HG03432 (cell line): ENCODE measurements at regions not wholly inside any gene's neighbourhood (a gene's known extent, or its start where the extent isn't known, plus 50 kb on each side); places are given as distances from the start of the nearest gene placed in this dataset.
"Not testable (repeated sequence)": the region's sequence is repeated elsewhere in the genome, so short reads cannot be mapped to it uniquely, and the experiment has no call there.

Source experiments
- ATAC-seq: cut with Tn5 transposase; IDR thresholded peaks from one replicate; pipeline ENCODE4 v1.9.1; 2021; ENCODE audit warnings: mild to moderate bottlenecking, moderate library complexity; ENCODE audit not compliant: unreplicated experiment

DNA sequence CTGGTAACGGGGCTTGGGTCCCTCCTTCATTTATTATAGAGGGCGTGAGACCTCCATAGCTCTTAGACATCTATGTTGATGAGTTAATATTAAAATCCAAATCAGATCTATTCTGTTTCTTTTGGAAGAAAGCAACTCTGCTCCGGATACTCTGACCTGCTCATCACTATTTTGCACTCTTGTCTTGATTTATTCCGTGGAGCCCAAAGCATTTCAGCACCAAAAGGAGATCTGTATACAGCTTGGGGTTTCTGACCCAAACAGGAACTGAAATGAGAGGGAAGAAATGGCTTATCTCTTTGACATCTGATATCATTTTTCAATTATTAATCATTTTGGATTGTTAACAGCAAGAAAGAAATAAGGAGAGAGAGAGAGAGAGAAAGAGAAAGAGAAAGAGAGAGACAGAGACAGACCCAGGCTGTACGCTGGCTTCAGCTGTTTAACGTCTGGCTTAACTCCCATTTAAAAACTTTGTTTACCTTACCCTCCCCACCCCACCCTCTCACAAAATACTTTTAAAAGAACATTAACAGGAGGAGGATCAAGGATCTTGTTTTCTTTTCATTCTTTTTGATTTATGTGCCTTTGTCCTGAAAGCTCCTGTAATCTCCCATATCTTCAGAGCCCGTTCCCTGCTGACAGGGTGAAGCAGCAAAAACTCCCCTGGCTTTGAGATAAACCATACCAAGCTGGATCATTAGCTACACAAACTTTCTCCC lies 231.4 kb upstream of the TUT7 start:
- no peak for ATAC-seq

GRCh38 chr9:86580688-86581087 lies 226.5 kb upstream of the TUT7 start:
- ATAC-seq = no peak

DNA sequence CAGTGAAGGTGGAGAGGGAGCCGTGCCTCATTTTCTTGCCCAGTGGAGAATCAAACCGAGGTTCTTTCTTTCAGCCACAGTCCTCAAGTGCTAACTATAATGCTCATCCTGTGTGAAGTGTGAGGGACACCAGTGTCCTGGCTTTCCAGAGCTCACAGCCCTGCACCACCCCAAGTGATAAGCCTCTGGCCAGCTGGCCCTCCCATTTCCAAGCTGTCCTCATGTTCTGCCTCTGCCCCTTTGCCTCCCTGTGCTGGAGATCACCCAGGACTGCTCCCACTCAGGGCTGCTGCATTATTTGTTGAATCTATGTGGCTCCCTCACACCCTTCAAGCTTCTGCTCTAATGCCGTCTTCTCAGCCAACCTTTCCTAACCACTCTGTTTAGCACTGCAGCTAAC lies 224.5 kb upstream of the TUT7 start:
- ATAC-seq = no peak

GRCh38 chr9:86577420-86578333 lies 223.5 kb upstream of the TUT7 start:
- no peak for ATAC-seq

- ATAC-seq = peak; percentile 54
Measured at GRCh38 chr9:86575825-86576525, 221.8 kb upstream of the TUT7 start.

DNA sequence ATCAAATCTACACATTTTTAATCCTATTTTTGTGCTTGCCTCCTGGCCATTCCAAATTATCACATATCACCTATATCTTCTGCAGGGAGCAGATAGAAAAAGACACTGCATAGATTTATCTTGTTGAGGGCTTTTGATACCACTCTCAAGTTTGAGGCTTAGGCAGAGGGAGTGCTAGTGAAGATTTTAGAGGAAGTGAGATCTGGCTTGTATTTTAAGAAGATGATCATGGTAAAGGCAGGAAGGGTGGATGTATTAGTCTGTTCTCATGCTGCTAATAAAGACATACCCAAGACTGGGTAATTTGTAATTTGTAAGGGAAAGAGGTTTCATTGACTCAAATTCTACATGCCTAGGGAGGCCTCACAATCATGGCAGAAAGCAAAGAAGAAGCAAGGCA lies 220.9 kb upstream of the TUT7 start:
- peak; percentile 39 for ATAC-seq

DNA sequence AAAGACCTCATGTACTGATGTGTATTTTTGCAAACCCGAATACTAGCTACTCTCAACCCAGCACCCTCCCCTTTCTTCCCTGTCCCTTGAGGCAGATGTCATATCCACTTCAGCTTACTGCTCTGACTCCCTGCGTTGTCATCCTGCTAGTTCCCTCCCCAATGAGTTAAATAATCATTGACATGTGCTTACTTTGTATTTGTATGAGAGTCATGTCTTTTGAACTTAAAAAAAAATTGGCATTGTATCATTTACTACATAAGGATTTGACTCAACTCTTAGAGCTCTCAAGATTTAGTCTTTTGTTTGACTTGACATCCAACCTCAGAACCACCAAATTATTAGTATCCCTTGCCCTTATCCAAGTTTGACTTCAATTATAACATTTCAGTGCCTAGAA lies 219.7 kb upstream of the TUT7 start:
- no peak for ATAC-seq

DNA sequence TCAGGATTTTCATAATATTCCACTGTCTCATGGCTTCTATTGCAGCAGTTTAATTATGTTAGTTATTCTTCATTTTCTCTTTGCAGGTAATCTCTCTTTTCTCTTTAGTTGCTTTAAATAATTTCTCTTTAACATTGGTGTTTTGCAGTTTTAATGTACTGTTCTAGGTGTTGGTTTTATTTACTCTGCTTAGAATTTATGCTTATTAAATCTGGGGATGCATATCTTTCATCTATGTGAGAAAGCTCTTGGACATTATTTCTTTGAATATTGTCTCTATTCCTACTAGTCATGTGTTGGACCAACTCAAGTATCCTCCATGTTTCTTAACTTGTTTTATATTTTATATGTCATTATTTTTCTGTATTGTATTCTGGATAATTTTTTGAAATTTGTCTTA lies 218.7 kb upstream of the TUT7 start:
- no peak for ATAC-seq

- not testable (repeated sequence) for ATAC-seq
Measured at GRCh38 chr9:86565603-86566002, 211.4 kb upstream of the TUT7 start.

GRCh38 chr9:86563936-86564335 lies 209.7 kb upstream of the TUT7 start:
- ATAC-seq = no peak

- no peak for ATAC-seq
Measured at GRCh38 chr9:86563350-86563749, 209.1 kb upstream of the TUT7 start.

DNA sequence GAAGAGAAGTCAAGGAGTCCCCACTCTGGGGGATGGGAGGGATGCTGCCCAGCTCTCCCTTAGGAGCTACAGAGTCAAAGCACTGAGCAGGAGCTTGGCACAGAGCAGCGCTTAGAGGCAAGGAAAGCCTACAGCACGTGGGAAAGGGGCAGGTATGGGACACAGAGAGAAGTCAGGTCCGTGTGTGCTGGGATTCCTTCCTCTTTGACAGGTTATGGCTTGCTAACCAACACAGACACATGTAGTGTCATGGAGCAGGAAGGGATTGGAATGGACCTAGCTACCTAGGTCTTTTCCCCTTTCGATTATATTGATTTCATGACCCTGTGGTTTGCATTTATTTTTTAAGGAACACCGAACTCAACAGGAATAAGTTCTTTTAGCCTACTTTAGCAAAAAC lies 208.5 kb upstream of the TUT7 start:
- no peak for ATAC-seq

- no peak for ATAC-seq
Measured at GRCh38 chr9:86557918-86558317, 203.7 kb upstream of the TUT7 start.

GRCh38 chr9:86557063-86557766 lies 203.0 kb upstream of the TUT7 start:
- ATAC-seq = no peak

- no peak for ATAC-seq
Measured at GRCh38 chr9:86555661-86556060, 201.5 kb upstream of the TUT7 start.

GRCh38 chr9:86550401-86550800 lies 196.2 kb upstream of the TUT7 start:
- ATAC-seq = no peak

DNA sequence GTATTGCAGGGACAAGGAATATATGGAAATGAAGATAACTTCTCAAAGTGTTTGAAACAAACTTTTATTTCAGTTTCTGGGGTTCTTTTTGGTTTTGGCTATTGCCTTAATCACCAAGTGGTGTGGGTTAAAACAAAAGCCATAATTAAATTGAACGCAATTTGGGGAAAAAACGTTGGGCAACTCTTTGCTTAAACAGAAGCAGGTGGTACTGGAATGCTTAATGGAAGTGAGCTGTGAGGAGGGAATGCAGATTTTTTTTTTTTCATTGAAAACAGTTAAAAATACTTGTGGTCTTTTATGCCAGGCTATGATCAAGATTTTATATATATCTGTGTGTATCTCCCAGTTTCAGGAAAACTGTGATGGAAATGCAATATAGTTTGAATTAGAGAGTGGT lies 195.7 kb upstream of the TUT7 start:
- no peak for ATAC-seq

- no peak for ATAC-seq
Measured at GRCh38 chr9:86549401-86549811, 195.2 kb upstream of the TUT7 start.

DNA sequence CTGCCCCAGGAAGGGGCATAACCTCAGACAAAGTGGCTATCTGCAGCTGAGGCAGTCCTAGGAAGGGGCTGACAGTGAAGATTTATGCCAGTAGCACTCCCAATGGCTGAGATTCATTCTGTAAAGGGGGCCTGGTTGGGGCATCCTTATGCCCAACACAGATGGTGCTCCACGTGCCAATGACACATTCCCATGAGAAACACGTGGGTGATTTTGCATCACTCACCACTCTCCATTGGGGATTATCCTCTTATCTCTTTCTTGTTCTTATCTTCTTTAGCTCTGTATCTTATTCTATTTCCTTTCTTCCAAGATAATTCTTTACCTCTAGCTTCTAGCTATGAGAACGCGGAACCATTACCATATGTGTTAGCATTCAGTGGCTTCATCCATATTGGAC lies 194.0 kb upstream of the TUT7 start:
- no peak for ATAC-seq

DNA sequence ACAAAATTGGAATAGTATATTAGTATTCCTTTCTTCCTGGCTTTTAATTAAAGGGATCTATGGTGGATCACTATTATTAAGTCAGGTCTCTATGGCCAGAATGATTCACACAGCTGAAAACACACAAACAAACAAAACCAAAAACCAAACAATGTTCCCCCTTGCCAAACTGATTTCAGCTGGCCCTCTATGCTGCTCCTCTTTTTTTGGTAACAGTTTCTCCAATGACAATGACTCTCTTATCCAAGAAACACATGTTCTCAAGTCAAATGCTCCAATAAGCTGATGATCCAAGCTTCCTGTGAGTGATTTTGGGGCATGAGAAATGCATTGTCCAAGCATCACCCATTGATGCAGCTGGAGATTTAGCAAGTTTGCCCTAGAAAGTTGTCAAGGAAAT lies 193.4 kb upstream of the TUT7 start:
- ATAC-seq = no peak

DNA sequence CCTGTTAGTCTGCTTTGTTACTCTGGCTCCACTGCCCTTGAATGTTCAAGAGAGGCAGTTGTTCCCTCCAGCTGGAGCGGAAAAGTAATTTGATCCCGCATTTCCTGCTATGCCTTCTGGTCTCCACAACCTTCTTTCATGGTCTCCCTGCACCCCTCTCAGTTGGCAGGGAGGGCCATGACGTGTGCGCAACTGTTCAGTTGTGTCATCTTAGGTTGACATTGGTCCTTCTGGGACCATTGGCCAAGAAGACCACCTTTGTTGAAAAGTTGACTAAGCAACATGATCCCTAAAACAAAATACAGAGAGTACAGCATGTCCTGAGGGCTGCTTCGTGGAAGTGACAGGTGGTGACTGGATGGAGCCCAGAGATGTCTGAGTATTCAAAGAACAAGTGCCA lies 192.5 kb upstream of the TUT7 start:
- no peak for ATAC-seq
